IMR-90 (cell line): ENCODE measurements at regions not wholly inside any gene's neighbourhood (a gene's known extent, or its start where the extent isn't known, plus 50 kb on each side); places are given as distances from the start of the nearest gene placed in this dataset.

Experiments used
- ATAC-seq: fragments of 200-7000 bp; cut with Tn5 transposase; 2 replicates; pipeline ENCODE4 v1.9.1; 2020; ENCODE audit warnings: low read depth, mild to moderate bottlenecking, moderate library complexity
- BruUV-seq: library from RNA; stranded (reverse); fragments of 400-500 nt; replicated peaks from 2 replicates; lab custom pipeline; 2021; lab: Mats Ljungman, UMichigan
- CTCF ChIA-PET: fragments of 300-600 bp; formaldehyde crosslinking; extraction: SDS; loops from one replicate; lab custom pipeline; 2021; ENCODE audit warnings: antibody characterized with exemption; lab: Yijun Ruan, JAX
- POLR2A ChIA-PET: fragments of 300-600 bp; sonication (Branson Sonifier 250); formaldehyde crosslinking; loops from one replicate; lab custom pipeline; 2022; ENCODE audit warnings: antibody characterized with exemption; ENCODE audit not compliant: unreplicated experiment; lab: Charles Lee
- DNase-seq: peaks from one replicate; pipeline ENCODE4 v3.0.0; 2013
- H2AFZ ChIP-seq: replicated peaks from 2 replicates; pipeline ENCODE3; 2013; ENCODE audit warnings: low read length, mild to moderate bottlenecking; ENCODE audit not compliant: poor library complexity
- H2AK5ac ChIP-seq: 2 replicates; pipeline ENCODE4 v1.6.1; 2013; ENCODE audit warnings: low read depth, low read length, inconsistent platforms
- H2AK9ac ChIP-seq: replicated peaks from 2 replicates; pipeline ENCODE3; 2013; ENCODE audit warnings: mild to moderate bottlenecking, low read depth, low read length, moderate library complexity; ENCODE audit not compliant: poor library complexity
- H2BK120ac ChIP-seq: 2 replicates; pipeline ENCODE4 v1.6.1; 2013; ENCODE audit warnings: low read depth, low read length, inconsistent platforms
- H2BK15ac ChIP-seq: 3 replicates; pipeline ENCODE4 v1.6.1; 2013; ENCODE audit warnings: low read depth, low read length, inconsistent platforms
- H2BK20ac ChIP-seq: 2 replicates; pipeline ENCODE4 v1.6.1; 2013; ENCODE audit warnings: low read depth, mild to moderate bottlenecking, inconsistent platforms, low read length, moderate library complexity
- H2BK5ac ChIP-seq: 2 replicates; pipeline ENCODE4 v1.6.1; 2013; ENCODE audit warnings: mild to moderate bottlenecking, low read depth, low read length, inconsistent platforms; ENCODE audit not compliant: poor library complexity, severe bottlenecking
- H3K14ac ChIP-seq: replicated peaks from 2 replicates; pipeline ENCODE4 v1.6.1; 2013; ENCODE audit warnings: low read depth, low read length, inconsistent platforms
- H3K18ac ChIP-seq: 2 replicates; pipeline ENCODE4 v1.6.1; 2013; ENCODE audit warnings: low read depth, low read length, control low read depth
- H3K23ac ChIP-seq: 2 replicates; pipeline ENCODE4 v1.6.1; 2013; ENCODE audit warnings: low read depth, low read length, inconsistent platforms
- H3K27ac ChIP-seq: 2 replicates; pipeline ENCODE4 v1.5.1; 2013; ENCODE audit warnings: mild to moderate bottlenecking, control low read depth, low read length; ENCODE audit not compliant: insufficient read depth
- H3K27me3 ChIP-seq: 2 replicates; pipeline ENCODE4 v1.6.1; 2013; ENCODE audit warnings: low read length; ENCODE audit not compliant: control insufficient read depth, insufficient read depth
- H3K36me3 ChIP-seq: 2 replicates; pipeline ENCODE4 v1.6.1; 2013; ENCODE audit warnings: low read length, mixed read lengths; ENCODE audit not compliant: control insufficient read depth, insufficient read depth
- H3K4ac ChIP-seq: 2 replicates; pipeline ENCODE4 v1.6.1; 2013; ENCODE audit warnings: low read depth, low read length, inconsistent platforms
- H3K4me1 ChIP-seq: 2 replicates; pipeline ENCODE4 v1.6.1; 2013; ENCODE audit warnings: low read length, mixed read lengths; ENCODE audit not compliant: control insufficient read depth, insufficient read depth
- H3K4me2 ChIP-seq: 2 replicates; pipeline ENCODE4 v1.6.1; 2013; ENCODE audit warnings: low read depth, mild to moderate bottlenecking, control low read depth, low read length, moderate library complexity
- H3K4me3 ChIP-seq: 2 replicates; pipeline ENCODE4 v1.5.1; 2013; ENCODE audit warnings: low read depth, mild to moderate bottlenecking, control low read depth, low read length, moderate library complexity; ENCODE audit not compliant: insufficient read depth
- H3K56ac ChIP-seq: 2 replicates; pipeline ENCODE4 v1.6.1; 2013; ENCODE audit warnings: low read length, inconsistent platforms; ENCODE audit not compliant: insufficient read depth; ENCODE audit errors: extremely low read depth
- H3K79me1 ChIP-seq, 2 experiments: 2 replicates each; pipeline ENCODE4 v1.6.1; 2013; ENCODE audit warnings: low read length in 2 of 2, inconsistent platforms in 1 of 2, low read depth in 1 of 2
- H3K9ac ChIP-seq: 2 replicates; pipeline ENCODE4 v1.6.1; 2013; ENCODE audit warnings: low read depth, low read length, control low read depth
- H3K9me1 ChIP-seq: 2 replicates; pipeline ENCODE4 v1.6.1; 2013; ENCODE audit warnings: low read length, inconsistent platforms; ENCODE audit not compliant: insufficient read depth
- H3K9me3 ChIP-seq: 2 replicates; pipeline ENCODE4 v1.6.1; 2013; ENCODE audit warnings: low read length; ENCODE audit not compliant: control insufficient read depth, insufficient read depth
- H4K20me1 ChIP-seq: 2 replicates; pipeline ENCODE4 v1.6.1; 2013; ENCODE audit warnings: low read length, inconsistent platforms; ENCODE audit not compliant: insufficient read depth
- H4K5ac ChIP-seq: 2 replicates; pipeline ENCODE4 v1.6.1; 2013; ENCODE audit warnings: mild to moderate bottlenecking, low read depth, low read length, control low read depth
- H4K8ac ChIP-seq, 2 experiments: 2 replicates each; pipeline ENCODE4 v1.6.1; 2013; ENCODE audit warnings: low read depth in 2 of 2, low read length in 2 of 2, control low read depth in 1 of 2, inconsistent platforms in 1 of 2
- H4K91ac ChIP-seq: 2 replicates; pipeline ENCODE4 v1.6.1; 2013; ENCODE audit warnings: low read depth, low read length, inconsistent platforms; ENCODE audit not compliant: insufficient read depth
- BHLHE40 ChIP-seq: fragments of 150-350 bp; IDR thresholded peaks from 2 replicates; pipeline ENCODE4 v1.6.1; 2016; ENCODE audit warnings: mild to moderate bottlenecking, low read depth, low read length
- CEBPB ChIP-seq: IDR thresholded peaks from 2 replicates; pipeline ENCODE4 v1.6.1; 2012; ENCODE audit warnings: low read depth, low read length, improper control_type of control experiment
- CHD1 ChIP-seq: IDR thresholded peaks from 2 replicates; pipeline ENCODE4 v1.6.1; 2012; ENCODE audit warnings: low read depth, low read length, improper control_type of control experiment
- CTCF ChIP-seq: conservative IDR thresholded peaks from 2 replicates; pipeline ENCODE4 v1.5.1; 2012; ENCODE audit warnings: mild to moderate bottlenecking, low read depth, low read length, improper control_type of control experiment
- ELK1 ChIP-seq: fragments of 150-350 bp; IDR thresholded peaks from 2 replicates; pipeline ENCODE4 v1.6.1; 2016; ENCODE audit warnings: low read depth, mild to moderate bottlenecking, low read length, moderate library complexity, borderline replicate concordance
- FOS ChIP-seq: fragments of 150-350 bp; IDR thresholded peaks from 2 replicates; pipeline ENCODE4 v1.6.1; 2016; ENCODE audit warnings: low read depth, low read length
- MAFK ChIP-seq: IDR thresholded peaks from 2 replicates; pipeline ENCODE4 v1.6.1; 2012; ENCODE audit warnings: low read depth, low read length, improper control_type of control experiment
- MAZ ChIP-seq: IDR thresholded peaks from 2 replicates; pipeline ENCODE4 v1.6.1; 2012; ENCODE audit warnings: low read depth, mild to moderate bottlenecking, low read length, improper control_type of control experiment, moderate library complexity, borderline replicate concordance
- MXI1 ChIP-seq: IDR thresholded peaks from 2 replicates; pipeline ENCODE4 v1.6.1; 2012; ENCODE audit warnings: low read depth, mild to moderate bottlenecking, low read length, moderate library complexity, borderline replicate concordance
- NFE2L2 ChIP-seq: fragments of 150-350 bp; IDR thresholded peaks from 2 replicates; pipeline ENCODE4 v1.6.1; 2016; ENCODE audit warnings: low read depth, mild to moderate bottlenecking, low read length
- POLR2A ChIP-seq: IDR thresholded peaks from 2 replicates; pipeline ENCODE4 v1.6.1; 2012; ENCODE audit warnings: mild to moderate bottlenecking, low read depth, low read length
- RAD21 ChIP-seq: IDR thresholded peaks from 2 replicates; pipeline ENCODE4 v1.6.1; 2012; ENCODE audit warnings: low read length, improper control_type of control experiment
- RCOR1 ChIP-seq: IDR thresholded peaks from 2 replicates; pipeline ENCODE4 v1.6.1; 2012; ENCODE audit warnings: mild to moderate bottlenecking, low read length, improper control_type of control experiment; ENCODE audit not compliant: insufficient replicate concordance
- RFX5 ChIP-seq: IDR thresholded peaks from 2 replicates; pipeline ENCODE4 v1.8.0; 2012; ENCODE audit warnings: low read depth, mild to moderate bottlenecking, low read length, moderate library complexity
- SMC3 ChIP-seq: fragments of 150-350 bp; IDR thresholded peaks from 2 replicates; pipeline ENCODE4 v1.6.1; 2016; ENCODE audit warnings: low read depth, mild to moderate bottlenecking, antibody characterized with exemption, low read length, moderate library complexity
- USF2 ChIP-seq: fragments of 150-350 bp; IDR thresholded peaks from 2 replicates; pipeline ENCODE4 v1.6.1; 2017; ENCODE audit warnings: mild to moderate bottlenecking, antibody characterized with exemption, low read length, low read depth
- WGBS, 2 experiments: methylation state at CpG; one replicate each; pipeline versions ENCODE4 v1.1.5 to v1.1.7; 2013; ENCODE audit warnings: missing lambda C conversion rate in 2 of 2; ENCODE audit not compliant: insufficient read length in 1 of 2; ENCODE audit errors: extremely low coverage in 2 of 2; 5-methylcytosine and 5-hydroxymethylcytosine counted together
- dilution Hi-C: fragments of 300-500 bp; cut with HindIII; formaldehyde crosslinking; loops from one replicate; pipeline ENCODE4 v1.14.3; 2018; ENCODE audit warnings: low sequenced_read_pairs; ENCODE audit not compliant: unreplicated experiment
- in situ Hi-C: fragments of 300-500 bp; cut with MboI; formaldehyde crosslinking; loops from 3 replicates; pipeline ENCODE4 v1.14.3; 2019; ENCODE audit warnings: low sequenced_read_pairs, inconsistent platforms, mixed read lengths
- intact Hi-C: fragments of 100-400 bp; cut with micrococcal nuclease; formaldehyde crosslinking; loops from 2 replicates; pipeline ENCODE4 v1.10.0; 2022

- dilution Hi-C loops = no loop called here
Observed at GRCh38 chr14:106083082-106083481, 556.7 kb downstream of the TMEM121 start.

More at GRCh38 chr14:106083082-106083481, 556.7 kb downstream of the TMEM121 start:
- H3K4me1 ChIP-seq = no peaks in the 10 kb centered on the region
- TF ChIP-seq RAD21 (no peak), CTCF (no peak), RCOR1 (no peak), CEBPB (no peak), RFX5 (no peak), MXI1 (no peak), SMC3 (no peak), MAZ (no peak), ELK1 (no peak), BHLHE40 (no peak), POLR2A (no peak), FOS (no peak), CHD1 (no peak), USF2 (no peak), MAFK (no peak), NFE2L2 (no peak)
- H2AK9ac ChIP-seq = no peak overlapping the region
- H3K27ac ChIP-seq = no peak overlapping the region
- no peak overlapping the region for H3K56ac ChIP-seq
- DNase-seq (no peak), ATAC-seq (no peak)
- H3K4me2 ChIP-seq = no peak overlapping the region
- no peak overlapping the region for H2BK15ac ChIP-seq
- no peak overlapping the region for H3K23ac ChIP-seq
- no peaks in the 10 kb centered on the region for H3K9me1 ChIP-seq
- H2AK5ac ChIP-seq = no peak overlapping the region
- no peaks in the 10 kb centered on the region for H3K27me3 ChIP-seq
- no peaks in the 10 kb centered on the region for H3K79me1 ChIP-seq
- intact Hi-C loops = no loop called here
- H4K8ac ChIP-seq = no peak overlapping the region
- no peak overlapping the region for H4K91ac ChIP-seq
- no peak overlapping the region for H3K4me3 ChIP-seq
- H3K9ac ChIP-seq = no peak overlapping the region
- ChIA-PET CTCF (no interaction called here), POLR2A (no interaction called here)
- no TSS peak for BruUV-seq
- no peak overlapping the region for H4K5ac ChIP-seq
- no peaks in the 10 kb centered on the region for H4K20me1 ChIP-seq
- no peak overlapping the region for H2AFZ ChIP-seq
- H3K9me3 ChIP-seq = no peaks in the 10 kb centered on the region
- in situ Hi-C loops = no loop called here
- no peak overlapping the region for H2BK20ac ChIP-seq
- H3K14ac ChIP-seq = no peak overlapping the region
- H3K36me3 ChIP-seq = no peaks in the 10 kb centered on the region
- H2BK5ac ChIP-seq = no peak overlapping the region
- no peak overlapping the region for H3K18ac ChIP-seq
- no peak overlapping the region for H2BK120ac ChIP-seq
- no peak overlapping the region for H3K4ac ChIP-seq
- WGBS, 2 experiments = no CpG with 5 or more reads among the region's 2 CpGs
